ENCODE measurements at regions not wholly inside any gene's neighbourhood (a gene's known extent, or its start where the extent isn't known, plus 50 kb on each side); places are given as distances from the start of the nearest gene placed in this dataset.

DNA sequence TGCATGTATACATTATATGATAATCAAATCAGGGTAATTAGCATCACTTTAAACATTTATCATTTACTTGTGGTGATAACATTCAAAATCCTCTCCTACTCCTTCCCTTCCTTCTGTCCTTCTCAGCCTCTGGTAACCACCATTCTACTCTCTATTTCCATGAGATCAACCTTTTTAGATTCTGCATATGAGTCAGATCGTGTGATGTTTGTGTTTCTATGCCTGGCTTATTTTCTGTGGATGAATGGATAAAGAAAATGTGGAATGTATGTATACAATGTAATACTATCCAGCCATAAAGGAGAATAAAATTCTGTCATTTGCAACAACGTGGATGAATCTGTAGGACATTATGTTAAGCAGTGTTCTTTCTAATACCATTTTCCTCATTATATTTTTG is 123.9 kb downstream of the NAA11 start:
- ATAC-seq (ENCODE audit: insufficient read depth, low FRiP score) (no peak), DNase-seq (no peak)
- 73 to 91% methylated on average over 2 of the region's 2 CpGs for WGBS, 2 donors
- Histone ChIP-seq H3K9me3 (ENCODE audit: control insufficient read depth in 4 of 4, insufficient read depth in 3 of 4, low read length in 3 of 4) (peaks cover 0 to 5% (median 0%) of the 10 kb centered on the region in 4 donors), H3K36me3 (ENCODE audit: control insufficient read depth in 4 of 4, insufficient read depth in 4 of 4, low read length in 4 of 4) (no peaks in the 10 kb centered on the region), H3K9ac (ENCODE audit: insufficient read depth in 1 of 2, low read length in 2 of 2) (no peak overlapping the region), H3K27ac (ENCODE audit: low read depth in 1 of 2, low read length in 1 of 2) (no peak overlapping the region), H3K4me1 (ENCODE audit: control insufficient read depth in 5 of 5, insufficient read depth in 5 of 5, low read length in 5 of 5) (no peaks in the 10 kb centered on the region), H3K4me3 (no peak overlapping the region), H3K27me3 (ENCODE audit: control insufficient read depth in 3 of 3, insufficient read depth in 3 of 3, low read length in 2 of 3) (no peaks in the 10 kb centered on the region)
- TF ChIP-seq, protein P1, sequence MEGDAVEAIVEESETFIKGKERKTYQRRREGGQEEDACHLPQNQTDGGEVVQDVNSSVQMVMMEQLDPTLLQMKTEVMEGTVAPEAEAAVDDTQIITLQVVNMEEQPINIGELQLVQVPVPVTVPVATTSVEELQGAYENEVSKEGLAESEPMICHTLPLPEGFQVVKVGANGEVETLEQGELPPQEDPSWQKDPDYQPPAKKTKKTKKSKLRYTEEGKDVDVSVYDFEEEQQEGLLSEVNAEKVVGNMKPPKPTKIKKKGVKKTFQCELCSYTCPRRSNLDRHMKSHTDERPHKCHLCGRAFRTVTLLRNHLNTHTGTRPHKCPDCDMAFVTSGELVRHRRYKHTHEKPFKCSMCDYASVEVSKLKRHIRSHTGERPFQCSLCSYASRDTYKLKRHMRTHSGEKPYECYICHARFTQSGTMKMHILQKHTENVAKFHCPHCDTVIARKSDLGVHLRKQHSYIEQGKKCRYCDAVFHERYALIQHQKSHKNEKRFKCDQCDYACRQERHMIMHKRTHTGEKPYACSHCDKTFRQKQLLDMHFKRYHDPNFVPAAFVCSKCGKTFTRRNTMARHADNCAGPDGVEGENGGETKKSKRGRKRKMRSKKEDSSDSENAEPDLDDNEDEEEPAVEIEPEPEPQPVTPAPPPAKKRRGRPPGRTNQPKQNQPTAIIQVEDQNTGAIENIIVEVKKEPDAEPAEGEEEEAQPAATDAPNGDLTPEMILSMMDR (IDR thresholded peaks at IDR 0.05; ENCODE audit: control extremely low read depth, extremely low read depth): no peak

DNA sequence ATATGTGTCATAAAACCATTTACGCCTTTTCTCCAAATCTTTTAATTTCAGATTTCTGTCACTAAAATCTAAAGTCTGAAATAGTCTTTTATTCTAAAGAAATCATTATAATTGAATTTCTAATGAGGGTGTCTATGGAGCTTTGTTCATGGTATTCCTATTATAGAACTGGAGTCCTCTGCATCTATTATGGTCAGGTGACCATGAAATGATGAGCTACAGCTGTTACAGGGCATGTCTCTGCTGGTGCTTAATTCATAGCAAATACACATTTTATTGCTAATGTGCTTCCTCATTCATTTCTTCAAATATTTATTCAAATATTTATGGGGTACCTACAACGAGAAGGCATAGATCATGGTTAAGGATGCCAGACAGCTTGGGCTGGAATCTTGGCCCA is 126.1 kb downstream of the NAA11 start:
- ATAC-seq (ENCODE audit: insufficient read depth, low FRiP score) (no peak), DNase-seq (no peak)
- TF ChIP-seq, protein P1 (IDR thresholded peaks at IDR 0.05; ENCODE audit: control extremely low read depth, extremely low read depth): no peak
- Histone ChIP-seq H3K27ac (ENCODE audit: low read depth in 1 of 2, low read length in 1 of 2) (no peak overlapping the region), H3K36me3 (ENCODE audit: control insufficient read depth in 4 of 4, insufficient read depth in 4 of 4, low read length in 4 of 4) (no peaks in the 10 kb centered on the region), H3K27me3 (ENCODE audit: control insufficient read depth in 3 of 3, insufficient read depth in 3 of 3, low read length in 2 of 3) (no peaks in the 10 kb centered on the region), H3K4me1 (ENCODE audit: control insufficient read depth in 5 of 5, insufficient read depth in 5 of 5, low read length in 5 of 5) (no peaks in the 10 kb centered on the region), H3K9me3 (ENCODE audit: control insufficient read depth in 4 of 4, insufficient read depth in 3 of 4, low read length in 3 of 4) (no peaks in the 10 kb centered on the region), H3K9ac (ENCODE audit: insufficient read depth in 1 of 2, low read length in 2 of 2) (no peak overlapping the region), H3K4me3 (no peak overlapping the region)
- 89 to 92% methylated on average over 2 of the region's 2 CpGs for WGBS, 2 donors

GRCh38 chr4:79198951-79199587 is 126.8 kb downstream of the NAA11 start:
- TF ChIP-seq, protein P1 (IDR thresholded peaks at IDR 0.05; ENCODE audit: control extremely low read depth, extremely low read depth): no peak
- WGBS, 2 donors: 60 to 63% methylated on average over 5 of the region's 5 CpGs
- H3K9ac ChIP-seq (ENCODE audit: insufficient read depth in 1 of 2, low read length in 2 of 2): peak overlapping the region in 1 of 2 donors; percentile 16
- H3K4me1 ChIP-seq (ENCODE audit: control insufficient read depth in 5 of 5, insufficient read depth in 5 of 5, low read length in 5 of 5): no peaks in the 10 kb centered on the region
- H3K9me3 ChIP-seq (ENCODE audit: control insufficient read depth in 4 of 4, insufficient read depth in 3 of 4, low read length in 3 of 4): no peaks in the 10 kb centered on the region
- no peaks in the 10 kb centered on the region for H3K27me3 ChIP-seq (ENCODE audit: control insufficient read depth in 3 of 3, insufficient read depth in 3 of 3, low read length in 2 of 3)
- ATAC-seq (ENCODE audit: insufficient read depth, low FRiP score): no peak
- no peaks in the 10 kb centered on the region for H3K36me3 ChIP-seq (ENCODE audit: control insufficient read depth in 4 of 4, insufficient read depth in 4 of 4, low read length in 4 of 4)
- no peak for DNase-seq
- no peak overlapping the region for H3K27ac ChIP-seq (ENCODE audit: low read depth in 1 of 2, low read length in 1 of 2)
- no peak overlapping the region for H3K4me3 ChIP-seq

Measured in lung (tissue), 11 donors.